NCI-H510A (cell line): ENCODE measurements at regions not wholly inside any gene's neighbourhood (a gene's known extent, or its start where the extent isn't known, plus 50 kb on each side); places are given as distances from the start of the nearest gene placed in this dataset.

ENCODE experiments used
- DNase-seq: peaks from one replicate; lab custom pipeline; 2025; lab: John Stamatoyannopoulos, UW

DNA sequence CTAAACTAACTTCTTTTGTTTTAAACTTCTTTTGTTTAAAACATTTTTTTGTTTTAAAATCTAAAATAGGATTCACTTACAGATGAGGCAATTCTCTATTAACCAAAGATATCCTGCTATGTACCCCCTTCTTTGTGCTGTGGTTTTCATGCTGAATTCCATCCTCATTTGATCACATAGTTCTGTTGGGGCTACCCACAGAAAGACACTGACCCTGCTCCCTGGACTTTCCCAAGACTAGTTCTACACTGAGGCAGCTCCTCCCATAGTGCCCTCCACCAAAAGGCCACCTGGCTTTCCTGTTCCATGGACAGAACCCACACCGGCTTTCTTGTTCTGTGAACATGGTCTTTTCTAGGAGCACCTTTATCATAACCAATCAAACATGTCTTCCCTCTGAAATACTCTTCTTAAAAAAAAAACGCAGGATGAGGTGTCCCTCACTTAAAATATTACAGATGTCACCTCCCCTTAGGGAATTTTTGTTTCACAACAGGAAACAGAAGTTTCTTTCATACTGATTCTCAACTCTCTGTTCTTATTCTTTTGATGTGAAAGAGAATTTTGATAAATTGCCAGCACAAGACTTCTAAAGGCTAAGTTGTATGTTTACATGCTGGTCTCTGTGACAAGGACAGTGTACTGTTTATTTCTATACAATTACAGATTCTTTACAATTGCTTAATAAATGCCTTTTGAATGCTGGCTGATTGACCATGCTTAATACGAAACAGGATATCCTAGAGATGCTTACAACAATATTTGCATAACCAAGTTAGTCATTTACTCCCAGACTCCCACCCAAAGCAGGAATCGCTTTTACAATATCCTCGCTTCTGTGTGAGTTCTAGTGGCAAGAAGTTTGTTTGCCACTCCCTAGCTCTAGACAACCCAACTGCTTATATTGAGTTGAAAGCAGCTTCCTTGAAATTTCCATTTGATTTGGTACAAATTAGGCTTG lies 300.4 kb downstream of the DTWD2 start:
- DNase-seq: no peak

DNA sequence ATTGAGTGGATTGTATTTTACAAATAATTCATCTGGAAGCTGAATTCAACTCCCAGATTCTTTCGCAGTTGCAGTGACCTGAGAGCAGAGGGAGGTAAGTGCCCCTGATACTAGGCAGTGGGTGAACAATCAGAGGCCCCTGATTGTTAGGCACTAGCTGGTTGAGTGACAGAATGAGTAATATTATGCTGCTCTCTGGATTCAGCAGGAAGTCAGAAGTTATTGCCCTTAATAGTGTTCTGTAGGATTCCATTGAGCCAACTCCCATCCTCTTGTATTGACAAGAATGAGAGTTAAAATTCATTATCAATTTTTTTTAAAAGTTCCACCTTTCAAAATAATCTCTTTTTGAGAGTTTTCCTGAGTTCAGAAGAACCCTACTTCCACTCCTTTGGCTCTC lies 301.2 kb downstream of the DTWD2 start:
- no peak for DNase-seq

DNA sequence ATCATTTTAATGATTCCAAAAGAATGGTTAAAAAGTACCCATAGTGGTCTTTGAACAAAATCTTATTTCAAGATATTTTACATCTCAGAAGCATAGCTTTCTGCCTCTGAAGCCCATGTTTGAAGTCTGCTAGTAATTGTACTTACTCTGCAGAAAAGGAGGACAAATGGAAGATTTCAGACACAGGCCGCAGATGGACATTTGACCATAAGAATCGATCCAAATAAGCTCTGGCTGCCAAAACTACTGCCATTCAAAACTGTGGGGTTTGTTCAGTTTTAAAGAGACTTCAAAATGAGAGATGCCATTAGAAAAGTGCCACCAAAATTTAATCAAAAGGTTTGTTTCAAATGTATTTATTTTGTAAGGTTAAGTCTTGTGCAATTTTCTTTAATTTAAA lies 306.7 kb downstream of the DTWD2 start:
- no peak for DNase-seq

DNA sequence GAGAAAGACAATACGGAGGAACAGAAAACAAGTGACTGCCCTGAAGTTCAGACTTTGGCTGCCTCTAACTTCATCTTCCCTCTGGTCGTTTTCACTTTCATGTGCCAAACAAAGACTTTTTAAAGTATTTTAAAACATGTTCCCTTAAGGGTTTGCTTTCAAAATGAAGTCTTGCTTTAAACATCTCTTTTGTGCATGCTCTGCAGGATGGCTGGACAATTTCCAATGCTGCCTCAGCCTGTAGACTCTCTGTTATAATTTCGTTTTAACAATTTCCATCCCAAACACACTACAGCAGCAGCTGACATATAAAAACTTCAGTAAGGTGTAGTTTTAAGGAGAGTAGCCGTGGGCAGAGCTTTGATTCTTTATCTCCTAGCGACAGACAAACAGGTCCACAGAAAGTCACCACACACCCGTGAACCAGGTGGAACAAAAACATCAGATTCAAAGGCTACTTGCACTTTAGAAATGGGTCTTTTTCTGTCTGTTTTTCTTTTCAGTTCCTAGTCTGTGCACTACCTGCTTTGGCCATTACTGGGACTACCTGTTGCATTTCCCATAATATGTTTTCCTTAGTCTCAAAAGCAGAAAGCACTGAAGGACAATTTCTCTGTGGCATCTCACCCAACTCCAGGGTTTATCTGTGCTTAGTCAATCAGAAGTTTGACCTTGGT lies 308.9 kb downstream of the DTWD2 start:
- no peak for DNase-seq

DNA sequence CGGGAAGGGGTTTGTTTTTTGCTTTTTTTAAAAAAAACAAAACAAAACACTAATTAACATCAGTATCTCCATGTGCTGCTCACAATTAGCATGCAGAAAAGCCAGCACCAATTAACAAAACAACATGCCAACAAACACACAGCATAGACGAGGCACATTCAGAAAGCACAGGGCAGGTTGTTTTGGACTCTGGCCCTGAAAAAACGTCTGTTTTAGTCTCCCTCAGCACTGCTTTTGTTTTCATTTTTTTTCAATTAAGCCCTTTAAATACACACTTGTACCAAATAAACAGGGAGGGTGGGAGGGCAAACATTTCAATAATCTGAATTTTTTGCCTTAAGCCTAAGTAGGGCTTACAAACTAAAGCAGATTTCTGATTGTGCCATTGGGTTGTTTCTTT lies 309.6 kb downstream of the DTWD2 start:
- DNase-seq: no peak

DNA sequence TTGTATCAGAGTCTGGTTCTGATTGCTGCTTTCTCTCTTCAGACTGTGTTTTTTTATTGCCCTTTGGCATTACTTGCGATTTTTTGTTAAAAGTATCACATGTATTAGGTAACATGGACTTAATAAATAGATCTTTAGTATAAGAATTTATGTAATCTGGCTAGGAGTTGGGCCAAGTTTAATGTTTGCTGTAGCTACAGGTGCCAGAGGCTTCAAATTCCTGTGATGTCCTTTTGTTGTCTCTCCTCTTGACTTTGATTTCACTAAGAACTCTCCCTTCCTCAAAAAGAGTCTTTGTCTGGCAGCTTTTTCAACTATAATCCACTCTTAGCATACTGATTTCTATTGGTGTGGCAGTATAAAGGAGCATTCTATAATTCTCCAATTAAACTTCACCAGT lies 313.1 kb downstream of the DTWD2 start:
- no peak for DNase-seq

DNA sequence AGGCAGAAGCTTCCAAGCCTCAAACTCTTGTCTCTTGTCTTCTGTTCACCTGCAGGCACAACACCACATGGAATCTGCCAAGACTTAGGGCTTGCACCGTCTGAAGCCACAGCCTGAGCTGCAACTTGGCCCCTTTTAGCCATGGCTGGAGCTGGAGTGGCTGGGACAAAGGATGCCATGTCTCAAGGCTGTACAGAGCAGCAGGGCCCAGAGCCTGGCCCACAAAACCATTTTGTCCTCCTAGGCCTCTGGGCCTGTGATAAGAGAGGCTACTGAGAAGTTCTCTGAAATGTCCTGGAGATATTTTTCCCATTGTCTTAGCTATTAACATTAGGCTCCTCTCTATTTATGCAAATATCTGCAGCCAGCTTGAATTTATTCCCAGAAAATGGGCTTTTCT lies 330.8 kb downstream of the DTWD2 start:
- no peak for DNase-seq

DNA sequence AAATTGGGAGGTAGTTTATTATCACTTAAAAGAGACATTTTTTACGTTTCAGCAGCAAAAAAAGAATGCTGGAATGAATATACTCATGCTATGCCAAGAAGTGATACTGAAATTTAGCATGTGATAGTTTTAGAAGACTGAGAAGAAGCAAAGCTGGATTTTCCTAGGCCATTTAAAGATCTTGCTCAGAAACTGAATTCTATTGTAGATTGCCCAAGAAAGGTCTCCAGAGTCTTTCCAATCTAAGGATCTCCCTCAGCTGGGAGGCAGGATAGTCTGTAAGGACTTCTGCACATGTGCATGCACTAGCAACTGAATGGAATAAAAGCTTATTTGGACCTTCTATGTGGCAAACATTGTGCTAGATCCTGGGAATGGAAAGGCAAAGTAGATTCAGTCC lies 334.5 kb downstream of the DTWD2 start:
- DNase-seq: no peak

DNA sequence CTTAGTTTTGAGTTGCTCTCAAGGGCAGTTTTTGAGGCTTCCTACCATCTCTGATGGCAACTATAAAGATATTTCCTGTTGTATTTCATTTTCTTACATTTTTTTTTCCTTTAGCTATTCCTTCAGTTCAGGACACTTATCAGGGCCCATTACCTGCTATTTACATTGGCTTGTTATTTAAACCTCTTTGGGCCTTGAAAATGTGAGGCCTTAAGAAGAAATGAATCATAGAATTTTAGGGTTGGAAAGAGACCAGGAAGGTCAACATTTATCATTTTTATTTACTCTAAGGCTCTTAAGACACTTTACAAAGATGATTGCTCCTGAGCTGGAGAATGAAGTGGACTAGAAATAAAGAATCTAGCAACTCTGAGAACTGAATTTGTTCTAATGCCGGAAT lies 335.2 kb downstream of the DTWD2 start:
- no peak for DNase-seq

DNA sequence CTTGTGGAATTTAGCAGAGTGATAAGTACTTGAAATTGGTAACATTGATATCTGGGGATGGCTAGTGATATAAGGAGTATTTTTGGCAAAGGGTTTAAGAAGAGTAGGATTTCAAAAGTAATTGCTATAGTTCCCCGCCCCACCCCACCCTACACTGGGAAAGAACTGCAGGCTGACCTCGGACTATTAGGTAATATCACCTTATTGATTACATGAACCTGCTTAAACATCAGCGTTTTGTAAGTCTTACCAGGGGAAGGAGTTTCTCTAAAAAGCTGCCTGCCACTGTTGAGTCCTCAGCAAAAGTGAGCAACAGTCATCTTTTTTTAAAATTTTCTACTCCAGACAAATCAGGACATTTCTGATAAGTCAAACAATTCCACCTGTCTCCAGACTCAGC lies 337.3 kb downstream of the DTWD2 start:
- DNase-seq: no peak

DNA sequence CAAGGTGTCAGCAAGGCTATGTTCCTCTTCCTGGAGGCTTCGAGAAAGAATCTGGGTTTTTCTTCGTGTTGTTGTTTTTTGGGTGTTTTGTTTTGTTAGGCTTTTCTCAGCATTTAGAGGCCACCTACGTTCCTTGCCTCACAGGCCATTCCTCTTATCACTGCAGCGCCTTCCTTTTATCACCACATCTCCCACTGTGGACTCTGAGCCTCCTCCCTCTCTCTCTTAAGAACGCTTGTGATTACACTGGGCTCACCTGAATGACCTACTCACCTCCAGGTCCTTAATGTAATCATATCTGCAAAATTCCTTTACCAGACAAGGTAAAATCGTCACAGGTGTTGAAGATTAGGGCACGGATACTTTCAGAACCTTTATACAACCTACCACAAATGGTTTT lies 340.8 kb downstream of the DTWD2 start:
- no peak for DNase-seq

DNA sequence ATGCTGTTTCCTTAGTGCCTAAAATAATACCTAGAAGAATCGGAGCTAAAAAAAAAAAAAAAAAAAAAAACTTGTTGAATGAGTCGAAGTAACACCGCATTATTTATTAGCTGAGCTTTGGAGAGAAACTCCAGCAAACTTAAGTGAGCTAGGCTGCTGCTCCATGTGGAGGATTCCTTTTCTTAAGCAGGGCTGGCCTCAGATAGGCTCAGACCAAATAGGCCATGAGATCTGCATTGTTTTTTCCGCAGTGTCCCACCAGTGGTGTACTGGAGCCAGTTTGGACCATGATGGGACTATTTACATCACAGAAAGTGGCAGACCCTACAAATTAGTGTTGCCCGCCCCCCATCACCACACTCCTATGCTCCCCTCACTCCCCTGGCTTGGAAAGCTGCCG lies 341.4 kb downstream of the DTWD2 start:
- DNase-seq: no peak

DNA sequence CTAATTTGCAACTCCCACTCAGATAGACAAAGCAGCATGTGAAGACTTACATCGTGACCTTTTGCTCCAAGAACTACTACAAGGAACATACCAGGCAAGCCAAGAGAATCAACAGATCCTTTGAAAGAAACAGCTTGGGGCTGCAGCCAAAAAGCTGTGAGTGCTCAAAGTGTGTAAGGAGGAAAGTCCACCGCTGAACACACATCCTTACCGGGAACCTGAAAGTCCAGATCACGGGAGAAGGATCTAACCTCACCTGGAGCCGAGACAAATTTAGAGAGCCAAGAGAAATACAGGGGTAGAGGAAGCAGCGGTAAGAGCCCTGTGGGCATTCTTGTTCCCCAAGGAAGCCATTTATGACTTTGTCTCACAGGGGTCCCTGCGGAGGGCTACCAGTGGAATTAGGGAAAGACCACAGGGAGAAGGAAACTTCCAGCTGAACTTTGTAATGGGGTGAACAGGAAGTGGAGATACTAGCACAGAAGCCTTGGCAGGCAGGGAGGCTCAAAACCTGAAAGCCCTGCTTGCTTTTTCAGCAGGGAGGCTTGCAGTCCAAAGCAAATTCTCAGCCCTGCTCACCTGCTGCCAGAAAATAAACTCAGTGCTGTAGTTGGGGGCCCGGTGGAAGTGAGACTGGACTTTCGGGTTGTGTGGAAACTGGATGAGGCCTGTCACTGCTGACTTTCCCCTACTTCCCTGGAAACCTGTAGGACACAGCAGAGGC lies 350.2 kb downstream of the DTWD2 start:
- DNase-seq: no peak

DNA sequence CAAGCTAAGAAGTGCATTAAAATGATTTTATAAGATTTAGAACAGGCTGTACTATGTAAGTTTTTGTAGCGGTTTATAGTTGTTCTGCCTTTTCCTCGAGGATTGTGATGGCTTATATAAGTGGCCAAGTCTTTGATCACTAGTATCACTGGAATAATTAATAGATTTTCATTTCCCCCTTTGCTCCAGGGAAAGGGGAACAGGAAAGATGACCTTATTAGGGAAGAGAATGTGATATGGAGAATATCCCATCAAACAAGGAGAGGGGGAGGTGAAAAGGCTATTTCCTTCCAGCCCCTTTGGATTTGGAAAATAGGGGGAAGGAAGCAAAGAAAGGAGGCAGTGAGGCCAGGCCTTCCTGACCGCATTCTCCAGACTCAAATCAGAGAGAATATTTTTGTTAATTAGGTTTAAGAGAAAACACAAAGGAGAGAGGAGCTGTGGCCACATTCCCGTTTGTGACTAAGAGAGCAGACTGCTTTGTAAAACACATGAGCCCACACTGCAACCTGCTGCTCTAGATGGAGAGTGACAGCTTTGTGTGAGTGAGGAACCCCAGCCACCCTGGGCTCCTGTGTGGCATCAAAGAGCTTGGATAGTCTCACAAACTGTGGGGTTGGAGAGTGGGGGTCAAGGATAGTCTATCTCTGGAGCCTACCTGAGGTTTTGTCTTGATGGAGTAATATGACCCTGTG lies 359.5 kb downstream of the DTWD2 start:
- DNase-seq: no peak

DNA sequence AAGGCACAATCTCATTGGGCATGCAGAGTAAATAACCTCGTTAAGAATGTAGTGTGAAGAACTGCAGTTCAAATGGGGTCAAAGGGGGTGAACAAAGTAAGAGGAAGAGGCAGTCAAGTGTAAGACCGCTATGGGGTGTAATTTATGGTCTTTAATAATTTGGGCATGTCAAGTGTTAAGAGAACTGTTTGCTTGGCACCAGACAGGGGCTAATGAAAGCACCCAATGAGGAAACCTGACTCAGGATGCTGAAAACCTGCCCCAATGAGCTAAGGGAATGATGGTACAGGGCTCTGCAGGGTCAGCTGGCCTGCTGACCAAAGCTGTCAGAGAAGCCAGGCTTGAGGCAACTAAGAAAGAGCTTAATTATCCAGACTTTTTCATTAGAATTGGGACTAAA lies 368.1 kb downstream of the DTWD2 start:
- DNase-seq: no peak

DNA sequence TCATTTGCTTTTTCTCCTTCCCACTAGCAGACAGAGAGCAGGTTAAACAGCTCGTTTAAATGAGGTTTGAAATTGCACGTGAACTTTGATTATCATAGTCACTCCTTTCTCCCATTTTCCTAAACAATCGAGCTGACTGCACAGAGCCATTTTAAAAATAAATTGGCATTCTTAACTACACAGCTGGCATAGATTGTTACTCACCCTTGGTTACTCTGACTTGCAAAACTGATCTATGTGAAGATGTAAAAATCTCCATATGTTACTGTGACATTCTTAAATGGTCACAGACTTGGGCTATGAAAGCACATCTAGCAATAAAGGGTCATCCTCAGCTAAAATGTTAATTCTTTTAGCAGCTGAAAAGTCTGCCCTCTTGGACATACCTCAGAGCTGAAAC lies 368.5 kb downstream of the DTWD2 start:
- no peak for DNase-seq

DNA sequence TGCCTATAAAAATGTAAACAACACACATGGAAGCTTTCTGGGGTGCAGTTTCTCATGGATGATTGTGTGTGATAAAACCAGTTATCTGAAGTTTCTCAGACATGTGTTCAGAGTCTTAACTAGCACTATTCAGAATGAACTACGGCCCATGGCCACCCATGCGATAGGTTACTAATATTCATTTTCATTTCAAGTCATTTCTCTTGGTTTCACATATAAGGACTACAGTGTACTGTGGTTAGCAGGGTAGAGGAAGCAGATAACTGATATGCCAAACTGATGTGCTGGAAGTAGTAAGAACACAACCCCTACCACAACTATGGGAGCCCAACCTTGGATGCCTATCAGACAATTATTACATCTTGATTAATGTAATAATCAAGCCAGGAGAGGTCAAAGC lies 372.1 kb downstream of the DTWD2 start:
- no peak for DNase-seq

DNA sequence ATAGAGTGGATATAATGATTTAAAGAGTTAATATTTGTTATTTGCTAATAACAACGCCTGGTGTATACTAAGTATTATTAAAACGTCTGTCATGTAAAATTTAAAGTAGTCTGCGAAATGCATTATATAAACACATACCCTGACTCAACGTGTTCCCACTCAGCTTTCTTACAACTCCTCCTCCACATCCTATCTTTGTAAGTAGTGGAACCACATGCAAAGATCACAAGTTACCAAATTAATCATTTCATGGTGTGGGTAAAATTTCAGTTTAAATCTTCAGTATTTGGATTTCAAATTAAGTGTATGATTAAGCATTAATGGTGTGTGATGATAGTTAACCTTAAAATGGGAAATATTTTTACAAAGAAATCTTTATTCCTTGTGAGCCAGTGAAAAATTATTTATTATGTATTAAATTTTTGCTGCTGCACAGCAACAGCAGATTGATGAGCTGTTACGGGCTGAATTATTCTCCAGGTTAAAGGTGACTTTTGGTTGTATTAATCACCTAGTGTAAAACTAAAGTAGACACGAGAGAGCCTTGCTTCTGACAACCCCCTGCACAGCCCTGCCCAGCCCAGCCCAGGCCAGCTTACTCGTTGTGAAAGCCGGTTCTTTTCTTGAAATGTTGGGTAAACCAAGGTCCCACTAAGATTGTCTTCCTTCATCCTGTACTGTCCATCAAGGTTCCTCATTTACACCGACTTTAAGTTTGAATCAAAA lies 373.5 kb downstream of the DTWD2 start:
- no peak for DNase-seq

DNA sequence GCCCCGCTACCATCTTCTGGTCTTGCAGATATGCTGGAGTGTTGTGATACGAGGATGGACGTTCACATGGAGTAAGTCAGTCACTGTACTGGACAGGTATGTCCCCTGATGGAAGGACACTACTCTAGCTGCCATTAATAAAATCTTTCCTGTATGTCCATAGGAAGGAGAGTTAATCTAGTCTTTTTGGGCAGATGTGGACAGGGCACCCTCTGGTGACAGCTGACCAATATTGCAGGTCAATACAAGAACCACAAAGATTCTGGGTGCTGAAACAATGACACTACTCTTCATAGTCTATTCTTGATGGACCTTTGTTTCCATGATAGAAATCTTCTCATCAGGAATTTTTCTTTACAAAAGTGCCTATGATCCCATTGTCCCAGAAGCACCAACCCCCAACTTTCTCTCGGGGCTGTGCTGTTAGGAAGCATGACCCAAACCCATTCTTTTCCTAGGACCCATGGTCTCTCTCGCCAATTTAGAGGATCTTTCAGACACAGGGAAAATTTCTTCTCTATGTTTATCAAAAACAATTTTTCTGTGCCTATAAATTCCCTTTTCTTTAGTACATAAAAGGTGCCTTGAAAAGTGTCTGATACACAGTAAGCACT lies 376.9 kb downstream of the DTWD2 start:
- no peak for DNase-seq

DNA sequence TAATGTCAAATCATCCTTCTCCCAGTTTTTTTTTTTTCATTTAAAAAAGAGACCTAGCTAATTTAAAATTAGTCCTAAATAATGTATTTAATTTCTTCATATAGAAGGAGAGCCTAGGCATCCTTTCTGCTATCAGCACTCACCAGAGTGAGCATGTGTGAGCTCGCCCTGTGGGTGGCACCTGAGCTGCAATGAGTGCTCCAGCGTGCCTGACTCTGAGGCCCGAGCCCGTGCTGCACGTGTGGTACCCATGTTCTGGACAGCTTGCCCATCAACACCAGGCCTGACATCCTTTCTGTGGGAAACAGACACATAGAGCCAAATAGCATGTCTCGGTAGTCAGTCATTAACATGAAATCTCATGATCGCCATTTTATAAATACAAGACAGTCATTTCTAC lies 381.4 kb downstream of the DTWD2 start:
- DNase-seq: no peak

DNA sequence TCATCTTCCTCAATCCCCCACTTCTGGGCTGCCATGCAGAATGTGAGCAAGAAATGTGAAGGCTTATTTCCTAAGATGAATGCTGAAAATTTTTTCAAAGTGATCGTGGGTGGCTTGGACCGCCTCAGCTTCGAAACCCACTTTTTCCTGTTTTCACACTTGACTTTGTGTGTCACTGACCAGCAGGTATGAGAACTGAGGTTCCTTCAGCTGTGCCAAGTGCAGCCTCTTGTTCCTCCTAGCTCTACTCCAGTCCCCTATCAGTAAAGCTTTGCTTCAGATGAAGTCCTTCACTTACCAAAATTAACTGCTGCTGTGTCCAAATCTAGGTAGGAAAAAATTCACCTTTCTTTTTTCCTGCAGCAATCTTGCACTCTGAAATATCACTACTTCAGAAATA lies 382.6 kb downstream of the DTWD2 start:
- no peak for DNase-seq
